Esophagus muscularis mucosa (tissue), 4 donors: ENCODE measurements at regions not wholly inside any gene's neighbourhood (a gene's known extent, or its start where the extent isn't known, plus 50 kb on each side); places are given as distances from the start of the nearest gene placed in this dataset.

Experiments
- DNase-seq: peaks from one replicate; pipeline ENCODE4 v3.0.0-alpha.2; 2017; ENCODE audit errors: extremely low spot score
- H3K27ac ChIP-seq, 4 donors: fragments of 200-600 bp; sonication (generic); replicated peaks in 1 of 4; 1 replicate in 3 of 4; 2 replicates in 1 of 4; pipeline ENCODE4 v1.5.1; 2016 to 2019; ENCODE audit warnings: mild to moderate bottlenecking in 1 of 4
- H3K27me3 ChIP-seq, 4 donors: fragments of 200-600 bp; sonication (generic); one replicate each; pipeline versions ENCODE4 v1.5.1 to v1.6.0; 2016 to 2019
- H3K36me3 ChIP-seq, 4 donors: fragments of 200-600 bp; sonication (generic); one replicate each; pipeline ENCODE4 v1.5.1; 2016 to 2019
- H3K4me1 ChIP-seq, 4 donors: fragments of 200-600 bp; sonication (generic); one replicate each; pipeline ENCODE4 v1.5.1; 2016 to 2019
- H3K4me3 ChIP-seq, 4 donors: fragments of 200-600 bp; sonication (generic); 1 replicate in 2 of 4; 2 replicates in 2 of 4; pipeline ENCODE4 v1.5.1; 2016 to 2019; ENCODE audit warnings: mild to moderate bottlenecking in 4 of 4, moderate library complexity in 1 of 4
- H3K9me3 ChIP-seq, 4 donors: fragments of 200-600 bp; sonication (generic); 1 replicate in 3 of 4; 2 replicates in 1 of 4; pipeline ENCODE4 v1.5.1; 2016 to 2019
- EP300 ChIP-seq: sonication (generic); formaldehyde crosslinking; IDR thresholded peaks from one replicate; pipeline ENCODE4 v1.6.1; 2017; ENCODE audit warnings: antibody characterized with exemption
- POLR2A ChIP-seq: fragments of 450-650 bp; IDR thresholded peaks from one replicate; pipeline ENCODE4 v1.6.1; 2017; ENCODE audit warnings: antibody characterized with exemption, moderate library complexity, mild to moderate bottlenecking, low read depth
- POLR2AphosphoS5 ChIP-seq, 2 donors: sonication (generic); formaldehyde crosslinking; IDR thresholded peaks; one replicate each; pipeline ENCODE4 v1.6.1; 2017; ENCODE audit warnings: antibody characterized with exemption in 2 of 2
- WGBS: methylation state at CpG from one replicate; pipeline ENCODE4 v1.1.5; 2018; 5-methylcytosine and 5-hydroxymethylcytosine counted together
- intact Hi-C: fragments of 100-400 bp; cut with DNase I; formaldehyde crosslinking; loops from one replicate; pipeline ENCODE4 v1.15.1; 2023
- TF ChIP-seq, protein P1 (sequence below), 3 experiments: fragments of 200-600 bp in 2 of 3; fragments of 450-650 bp in 1 of 3; sonication (generic) in 2 of 3; IDR thresholded peaks; one replicate each; pipeline ENCODE4 v1.5.1; 2017 to 2019; ENCODE audit warnings: antibody characterized with exemption in 3 of 3, mild to moderate bottlenecking in 2 of 3, moderate library complexity in 1 of 3

DNA sequence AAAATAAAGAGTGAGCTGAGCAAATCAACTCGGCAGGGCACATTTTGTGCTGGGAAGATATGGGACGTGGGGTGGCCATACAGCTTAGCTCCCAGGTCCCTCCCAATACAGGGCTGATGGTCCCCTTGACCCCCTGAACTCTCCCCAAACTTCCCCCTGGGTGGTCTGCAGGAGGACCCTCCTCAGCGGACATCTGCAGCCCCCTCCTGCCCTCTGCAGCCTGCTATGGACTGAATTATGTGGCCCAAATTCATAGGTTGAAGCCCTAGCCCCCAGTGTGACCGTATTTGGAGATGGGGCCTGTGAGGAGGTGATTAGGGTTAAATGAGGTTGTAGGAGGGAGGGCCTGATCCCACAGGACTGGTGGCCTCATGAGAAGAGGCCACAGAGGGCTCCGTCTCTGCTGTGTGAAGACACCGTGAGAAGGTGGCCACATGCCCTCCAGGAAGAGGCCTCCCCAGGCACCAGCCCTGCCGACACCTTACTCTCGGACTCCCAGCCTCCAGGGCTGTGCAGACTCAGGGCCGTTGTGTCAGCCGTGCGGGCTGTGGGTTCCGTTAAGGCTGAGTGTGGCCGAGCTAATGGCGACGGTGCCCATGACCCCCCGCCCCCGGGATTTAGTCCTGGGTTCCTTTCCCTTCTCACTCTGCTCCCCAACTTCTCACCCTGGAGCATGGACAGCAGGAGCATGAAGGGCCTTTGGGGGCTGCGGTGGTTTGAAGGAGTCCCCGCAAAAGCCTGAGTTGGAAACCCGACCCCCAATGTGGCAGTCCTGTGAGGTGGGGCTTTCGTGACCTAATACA lies 1042.8 kb downstream of the BRD1 start:
- no peak overlapping the region for H3K27ac ChIP-seq
- 94% methylated on average over 8 of the region's 21 CpGs for WGBS
- TF ChIP-seq POLR2AphosphoS5 (IDR thresholded peaks at IDR 0.05): no peak
- TF ChIP-seq EP300: no peak
- TF ChIP-seq, protein P1, sequence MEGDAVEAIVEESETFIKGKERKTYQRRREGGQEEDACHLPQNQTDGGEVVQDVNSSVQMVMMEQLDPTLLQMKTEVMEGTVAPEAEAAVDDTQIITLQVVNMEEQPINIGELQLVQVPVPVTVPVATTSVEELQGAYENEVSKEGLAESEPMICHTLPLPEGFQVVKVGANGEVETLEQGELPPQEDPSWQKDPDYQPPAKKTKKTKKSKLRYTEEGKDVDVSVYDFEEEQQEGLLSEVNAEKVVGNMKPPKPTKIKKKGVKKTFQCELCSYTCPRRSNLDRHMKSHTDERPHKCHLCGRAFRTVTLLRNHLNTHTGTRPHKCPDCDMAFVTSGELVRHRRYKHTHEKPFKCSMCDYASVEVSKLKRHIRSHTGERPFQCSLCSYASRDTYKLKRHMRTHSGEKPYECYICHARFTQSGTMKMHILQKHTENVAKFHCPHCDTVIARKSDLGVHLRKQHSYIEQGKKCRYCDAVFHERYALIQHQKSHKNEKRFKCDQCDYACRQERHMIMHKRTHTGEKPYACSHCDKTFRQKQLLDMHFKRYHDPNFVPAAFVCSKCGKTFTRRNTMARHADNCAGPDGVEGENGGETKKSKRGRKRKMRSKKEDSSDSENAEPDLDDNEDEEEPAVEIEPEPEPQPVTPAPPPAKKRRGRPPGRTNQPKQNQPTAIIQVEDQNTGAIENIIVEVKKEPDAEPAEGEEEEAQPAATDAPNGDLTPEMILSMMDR (IDR thresholded peaks at IDR 0.05): no peak
- TF ChIP-seq POLR2A: no peak
- H3K9me3 ChIP-seq: no peaks in the 10 kb centered on the region
- DNase-seq: peak; percentile 79
- H3K27me3 ChIP-seq: peaks cover 0 to 45% (median 0%) of the 10 kb centered on the region in 4 donors
- no peak overlapping the region for H3K4me3 ChIP-seq
- intact Hi-C loops: no loop called here
- no peaks in the 10 kb centered on the region for H3K4me1 ChIP-seq
- H3K36me3 ChIP-seq: no peaks in the 10 kb centered on the region

DNA sequence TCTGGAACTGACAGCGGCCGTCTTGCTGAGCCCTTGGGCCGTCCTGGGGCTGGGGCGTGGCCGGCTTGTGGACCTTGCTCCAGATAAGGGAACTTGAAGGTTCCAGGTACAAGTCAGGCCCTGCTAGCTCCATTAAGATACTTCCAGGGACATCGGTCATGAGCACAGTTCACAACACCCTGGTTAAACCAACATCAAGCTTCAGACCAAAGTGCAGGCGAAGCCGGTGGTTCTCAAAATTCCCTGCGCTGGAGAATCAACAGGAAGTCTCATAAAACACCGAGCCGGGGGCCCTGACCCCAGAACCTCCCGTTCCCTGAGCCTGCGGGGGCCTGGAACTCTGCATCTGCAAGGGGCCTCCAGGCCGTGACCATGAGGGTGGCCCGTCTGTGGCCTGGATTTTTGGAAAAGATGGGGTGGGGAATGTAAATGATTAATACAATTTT lies 1043.8 kb downstream of the BRD1 start:
- 89% methylated on average over 15 of the region's 15 CpGs for WGBS
- no peaks in the 10 kb centered on the region for H3K36me3 ChIP-seq
- intact Hi-C loops: no loop called here
- H3K4me1 ChIP-seq: no peaks in the 10 kb centered on the region
- TF ChIP-seq, protein P1 (IDR thresholded peaks at IDR 0.05): no peak
- TF ChIP-seq POLR2A (no peak), EP300 (no peak), POLR2AphosphoS5 (IDR thresholded peaks at IDR 0.05) (no peak)
- no peak overlapping the region for H3K27ac ChIP-seq
- DNase-seq: peak; percentile 86
- no peak overlapping the region for H3K4me3 ChIP-seq
- no peaks in the 10 kb centered on the region for H3K9me3 ChIP-seq
- H3K27me3 ChIP-seq: peaks cover 0 to 54% (median 0%) of the 10 kb centered on the region in 4 donors

DNA sequence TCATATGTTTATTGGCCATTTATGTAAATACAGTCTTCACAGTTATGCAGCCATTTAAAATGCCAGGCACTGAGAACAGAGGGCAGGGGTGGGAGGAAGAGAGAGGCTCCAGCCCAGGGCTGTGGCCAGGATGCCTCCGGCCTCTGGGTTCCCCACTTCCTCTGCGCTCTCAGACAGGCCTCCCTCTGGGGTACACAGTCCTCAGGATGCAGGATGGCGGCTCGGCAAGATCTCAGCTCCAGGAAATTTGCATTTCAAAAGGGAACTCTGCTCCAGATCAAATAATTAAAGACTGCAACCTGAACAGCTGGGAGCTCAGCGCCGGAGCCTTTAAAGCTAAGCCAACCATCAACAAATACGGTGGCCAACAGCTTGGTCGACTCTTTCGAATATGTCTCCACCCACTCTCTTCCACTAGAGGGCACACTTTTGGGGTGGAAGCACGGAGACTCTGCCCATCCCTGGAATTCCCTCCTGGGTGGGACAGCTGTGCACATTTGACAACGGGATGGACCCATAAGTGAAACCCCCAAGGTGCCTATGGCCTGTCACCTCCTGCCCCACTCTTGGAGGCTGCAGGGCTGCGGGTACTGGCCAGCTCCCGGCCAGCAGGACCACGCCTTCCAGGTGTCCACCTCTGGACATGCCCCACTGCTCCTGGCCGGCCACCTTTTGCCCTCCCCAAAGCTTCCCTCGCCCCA lies 1044.7 kb downstream of the BRD1 start:
- intact Hi-C loops: no loop called here
- no peak for DNase-seq
- 41% methylated on average over 16 of the region's 16 CpGs for WGBS

DNA sequence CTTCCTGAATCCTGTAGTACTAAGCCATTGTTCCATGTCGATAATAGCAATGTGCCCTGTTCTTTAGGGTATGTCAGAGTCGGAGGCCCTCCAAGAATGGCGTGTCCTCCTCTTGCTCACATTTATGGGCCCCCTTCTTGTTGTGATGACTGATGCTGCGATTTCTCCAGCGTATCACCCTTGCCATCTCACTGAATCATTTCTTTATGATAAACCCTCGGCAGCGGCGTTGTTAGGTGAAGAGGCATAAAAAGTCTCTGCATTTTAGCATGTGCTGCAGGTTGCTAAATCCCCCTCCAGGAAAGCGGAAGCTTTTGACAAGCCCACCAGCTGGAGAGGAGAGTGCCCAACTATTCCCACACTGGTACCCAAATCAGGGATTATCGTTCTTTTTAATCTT lies 1045.3 kb downstream of the BRD1 start:
- TF ChIP-seq EP300 (no peak), POLR2AphosphoS5 (IDR thresholded peaks at IDR 0.05) (no peak)
- TF ChIP-seq, protein P1 (IDR thresholded peaks at IDR 0.05): no peak
- Histone ChIP-seq H3K27ac (no peak overlapping the region), H3K36me3 (no peaks in the 10 kb centered on the region), H3K27me3 (peaks cover 0 to 67% (median 0%) of the 10 kb centered on the region in 4 donors), H3K9me3 (peaks cover 0 to 8% (median 2%) of the 10 kb centered on the region in 4 donors), H3K4me1 (no peaks in the 10 kb centered on the region), H3K4me3 (no peak overlapping the region)
- intact Hi-C loops: no loop called here
- 93% methylated on average over 10 of the region's 10 CpGs for WGBS
- no peak for DNase-seq

More for the DNA sequence above, 1044.7 kb downstream of the BRD1 start:
- no peak overlapping the region for H3K27ac ChIP-seq
- H3K9me3 ChIP-seq: peaks cover 0 to 2% (median 0%) of the 10 kb centered on the region in 4 donors
- H3K4me1 ChIP-seq: no peaks in the 10 kb centered on the region
- H3K36me3 ChIP-seq: no peaks in the 10 kb centered on the region
- no peak overlapping the region for H3K4me3 ChIP-seq
- TF ChIP-seq POLR2A: no peak
- peaks cover 0 to 63% (median 0%) of the 10 kb centered on the region in 4 donors for H3K27me3 ChIP-seq

DNA sequence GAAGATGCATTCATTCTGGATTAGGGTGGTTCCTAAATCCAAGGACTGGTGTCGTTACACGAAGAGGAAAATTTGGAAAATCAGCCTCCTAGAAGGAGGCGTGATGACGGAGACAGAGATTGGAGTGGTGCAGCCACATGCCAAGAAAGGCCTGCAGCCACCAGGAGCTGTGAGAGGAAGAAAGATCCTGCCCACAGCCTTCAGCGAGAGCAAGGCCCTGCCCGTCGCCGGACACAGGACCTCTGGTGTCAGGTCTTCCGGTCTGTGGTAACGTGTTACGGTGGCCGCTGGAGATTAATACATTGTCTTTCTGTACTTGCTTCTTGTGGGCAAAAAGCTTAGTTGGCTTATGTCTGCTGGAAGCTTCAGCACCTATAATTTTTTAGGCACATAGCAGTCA lies 1045.8 kb downstream of the BRD1 start:
- H3K9me3 ChIP-seq: peaks cover 0 to 12% (median 5%) of the 10 kb centered on the region in 4 donors
- WGBS: 93% methylated on average over 12 of the region's 12 CpGs

More for the DNA sequence above, 1045.8 kb downstream of the BRD1 start:
- intact Hi-C loops: no loop called here
- no peak overlapping the region for H3K27ac ChIP-seq
- DNase-seq: peak; percentile 47
- H3K27me3 ChIP-seq: peaks cover 0 to 67% (median 0%) of the 10 kb centered on the region in 4 donors
- TF ChIP-seq, protein P1 (IDR thresholded peaks at IDR 0.05): no peak
- H3K4me1 ChIP-seq: no peaks in the 10 kb centered on the region
- H3K36me3 ChIP-seq: no peaks in the 10 kb centered on the region
- H3K4me3 ChIP-seq: no peak overlapping the region
